Prostate gland (tissue), 2 donors: ENCODE measurements at regions not wholly inside any gene's neighbourhood (a gene's known extent, or its start where the extent isn't known, plus 50 kb on each side); places are given as distances from the start of the nearest gene placed in this dataset.

ENCODE experiments used
- DNase-seq: peaks from one replicate; pipeline ENCODE4 v3.0.0-alpha.2; 2019; ENCODE audit warnings: low spot score
- H3K27ac ChIP-seq, 2 donors: fragments of 200-600 bp; sonication (generic); 2 replicates each; pipeline ENCODE4 v1.5.1; 2017 to 2019
- H3K27me3 ChIP-seq: fragments of 200-600 bp; sonication (generic); replicated peaks from 2 replicates; pipeline ENCODE4 v1.5.1; 2019; ENCODE audit not compliant: insufficient read depth
- H3K36me3 ChIP-seq, 2 donors: fragments of 200-600 bp; sonication (generic); 1 replicate in 1 of 2; 2 replicates in 1 of 2; pipeline versions ENCODE4 v1.5.1 to v1.8.1; 2017 to 2019
- H3K4me1 ChIP-seq: fragments of 200-600 bp; sonication (generic); replicated peaks from 2 replicates; pipeline ENCODE4 v1.5.1; 2019
- H3K4me3 ChIP-seq, 2 donors: fragments of 200-600 bp; sonication (generic); 2 replicates each; pipeline ENCODE4 v1.5.1; 2017 to 2019
- H3K9me3 ChIP-seq: fragments of 200-600 bp; sonication (generic); 2 replicates; pipeline ENCODE4 v1.5.1; 2017
- CTCF ChIP-seq, 4 experiments: fragments of 200-600 bp in 2 of 4; fragments of 450-650 bp in 2 of 4; sonication (generic) in 2 of 4; IDR thresholded peaks; 1 replicate in 3 of 4; 2 replicates in 1 of 4; pipeline ENCODE4 v1.5.1; 2016 to 2019; ENCODE audit warnings: antibody characterized with exemption in 4 of 4, mild to moderate bottlenecking in 2 of 4, moderate library complexity in 2 of 4
- POLR2A ChIP-seq: fragments of 450-650 bp; IDR thresholded peaks from one replicate; pipeline ENCODE4 v1.6.1; 2016; ENCODE audit warnings: antibody characterized with exemption, mild to moderate bottlenecking
- POLR2AphosphoS5 ChIP-seq: sonication (generic); formaldehyde crosslinking; IDR thresholded peaks from one replicate; pipeline ENCODE4 v1.6.1; 2017; ENCODE audit warnings: antibody characterized with exemption
- WGBS: methylation state at CpG from one replicate; pipeline ENCODE4 v1.1.5; 2018; 5-methylcytosine and 5-hydroxymethylcytosine counted together
- intact Hi-C: fragments of 100-400 bp; cut with DNase I; formaldehyde crosslinking; loops from one replicate; pipeline ENCODE4 v1.14.2; 2022

DNA sequence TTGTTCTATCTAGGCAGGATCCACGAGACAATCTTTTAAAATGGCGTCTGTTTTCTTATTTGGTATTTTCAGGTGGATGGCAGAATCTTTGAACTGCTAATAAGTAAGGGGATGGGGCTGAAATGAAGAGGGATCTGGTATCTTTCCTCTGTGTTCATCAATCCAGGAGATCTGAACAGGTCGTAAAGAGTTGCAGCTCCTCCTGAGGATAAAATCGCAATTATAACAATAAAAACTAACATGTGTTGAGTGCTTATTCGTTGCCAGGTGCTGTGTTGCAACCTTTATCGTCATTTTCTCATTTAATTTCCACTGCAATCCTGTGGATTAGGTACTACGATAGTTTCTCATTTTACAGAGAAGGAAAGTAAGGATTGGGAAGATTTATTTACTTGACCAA is 134.6 kb upstream of the DPYD start:
- H3K27me3 ChIP-seq: no peaks in the 10 kb centered on the region
- H3K36me3 ChIP-seq: no peaks in the 10 kb centered on the region
- TF ChIP-seq POLR2AphosphoS5: no peak
- TF ChIP-seq CTCF (IDR thresholded peaks at IDR 0.05): no peak
- no peak for TF ChIP-seq POLR2A
- intact Hi-C loops: loop anchor here (2.0 to 10.0 kb wide), 2 partner anchors 1089 to 1821 kb away; no protein-coding TSS in a partner anchor
- H3K4me3 ChIP-seq: no peak overlapping the region
- H3K4me1 ChIP-seq: no peaks in the 10 kb centered on the region
- H3K27ac ChIP-seq: no peak overlapping the region
- 47% methylated on average over 7 of the region's 7 CpGs for WGBS
- no peak for DNase-seq
- no peaks in the 10 kb centered on the region for H3K9me3 ChIP-seq

DNA sequence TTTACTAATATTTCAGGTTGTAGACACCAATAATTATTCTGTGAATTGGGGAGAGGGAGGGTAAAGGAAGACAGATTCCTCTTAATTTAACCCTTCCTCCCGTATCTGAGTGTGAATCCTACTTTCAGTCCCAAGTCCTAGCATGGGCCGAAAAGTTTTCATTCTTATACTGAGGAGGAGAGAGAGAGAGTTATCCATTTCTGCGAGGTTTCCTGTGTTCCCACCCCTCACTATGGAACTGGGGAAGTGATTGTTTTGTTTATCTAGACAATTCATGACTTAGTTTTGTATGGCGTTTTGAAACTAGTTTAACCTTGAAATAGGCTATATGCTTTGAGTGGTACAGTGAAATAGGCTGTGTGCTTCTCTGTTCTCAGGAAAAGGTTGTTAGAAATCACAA is 134.0 kb upstream of the DPYD start:
- Histone ChIP-seq H3K27me3 (peaks cover under 1% of the 10 kb centered on the region), H3K4me3 (no peak overlapping the region), H3K4me1 (no peaks in the 10 kb centered on the region), H3K36me3 (no peaks in the 10 kb centered on the region), H3K27ac (no peak overlapping the region), H3K9me3 (no peaks in the 10 kb centered on the region)
- DNase-seq: no peak
- no peak for TF ChIP-seq CTCF (IDR thresholded peaks at IDR 0.05)
- TF ChIP-seq POLR2AphosphoS5: no peak
- TF ChIP-seq POLR2A: no peak
- intact Hi-C loops: loop anchor here (2.0 to 10.0 kb wide), 2 partner anchors 1088 to 1820 kb away; no protein-coding TSS in a partner anchor
- WGBS: 75% methylated on average over 4 of the region's 4 CpGs

- no peak for DNase-seq
- WGBS: 21% methylated on average over 10 of the region's 11 CpGs
- no peaks in the 10 kb centered on the region for H3K4me1 ChIP-seq
- no peak for TF ChIP-seq POLR2AphosphoS5
- TF ChIP-seq POLR2A: no peak
- no peak for TF ChIP-seq CTCF (IDR thresholded peaks at IDR 0.05)
- intact Hi-C loops: loop anchor here (2.0 to 10.0 kb wide), 2 partner anchors 1088 to 1820 kb away; no protein-coding TSS in a partner anchor
- H3K9me3 ChIP-seq: no peaks in the 10 kb centered on the region
- H3K27me3 ChIP-seq: peaks cover 5% of the 10 kb centered on the region
- H3K27ac ChIP-seq: no peak overlapping the region
- H3K4me3 ChIP-seq: peak overlapping the region; percentile 26 to 33
- H3K36me3 ChIP-seq: no peaks in the 10 kb centered on the region
Observed at GRCh38 chr1:98054367-98054701, 133.5 kb upstream of the DPYD start.

DNA sequence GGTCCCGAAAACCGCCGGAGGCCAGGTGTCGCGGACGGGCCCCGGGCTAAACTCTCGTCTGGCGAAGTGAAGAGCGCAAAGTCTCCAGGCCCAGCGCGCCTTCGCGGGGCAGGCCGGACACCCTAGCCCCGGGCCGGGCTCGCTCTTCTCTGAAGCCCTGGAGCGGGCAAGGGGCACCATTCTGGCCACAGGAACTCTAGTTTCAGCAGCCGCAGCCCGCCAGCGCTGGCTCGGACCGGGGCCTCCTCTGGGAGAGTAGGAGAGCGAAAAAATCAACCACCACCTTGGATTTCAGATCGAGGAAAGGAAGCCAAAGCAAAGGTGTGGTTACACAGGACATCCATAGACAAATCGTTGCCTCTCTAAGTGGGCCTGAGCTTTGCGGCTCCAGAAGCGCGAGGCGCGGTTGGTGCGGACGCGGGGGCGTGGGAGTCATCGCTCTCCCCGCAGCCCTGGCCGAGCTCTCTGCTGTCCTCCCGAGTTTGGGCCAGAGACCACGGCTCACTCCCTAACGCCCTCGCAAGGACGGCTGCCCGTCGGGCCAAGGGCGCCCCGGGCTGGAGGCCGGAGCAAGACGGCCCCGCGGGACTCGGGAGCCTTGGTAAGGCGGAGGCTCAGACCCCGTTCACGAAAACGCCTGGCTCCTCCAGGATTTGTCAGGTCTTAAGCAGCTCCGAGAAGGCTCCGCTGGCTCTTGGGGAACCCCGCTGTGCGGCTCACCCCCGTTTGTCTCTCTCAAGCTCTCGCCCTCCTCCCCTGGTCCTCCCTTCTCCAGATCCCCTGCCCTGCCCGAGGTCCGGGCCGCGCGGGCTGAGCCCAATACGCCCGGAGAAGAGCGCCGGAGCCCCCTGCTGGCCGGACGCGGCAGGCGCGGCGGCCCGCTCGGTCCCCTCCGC is 132.9 kb upstream of the DPYD start:
- H3K27ac ChIP-seq: no peak overlapping the region
- no peaks in the 10 kb centered on the region for H3K9me3 ChIP-seq
- 2% methylated on average over 79 of the region's 81 CpGs for WGBS
- H3K27me3 ChIP-seq: peaks cover 8% of the 10 kb centered on the region
- intact Hi-C loops: loop anchor here (2.0 to 10.0 kb wide), 2 partner anchors 1087 to 1819 kb away; no protein-coding TSS in a partner anchor
- peak; percentile 17 for DNase-seq
- no peaks in the 10 kb centered on the region for H3K4me1 ChIP-seq
- no peak for TF ChIP-seq POLR2A
- peak; percentile 69 to 77 (median 74) for TF ChIP-seq CTCF (IDR thresholded peaks at IDR 0.05)
- H3K36me3 ChIP-seq: no peaks in the 10 kb centered on the region
- H3K4me3 ChIP-seq: peak overlapping the region; percentile 26 to 33
